GM04504 (cell line): ENCODE measurements at regions not wholly inside any gene's neighbourhood (a gene's known extent, or its start where the extent isn't known, plus 50 kb on each side); places are given as distances from the start of the nearest gene placed in this dataset.

ENCODE experiments used
- DNase-seq: peaks from one replicate; pipeline ENCODE4 v3.0.0-alpha.2; 2012; ENCODE audit warnings: low read depth

DNA sequence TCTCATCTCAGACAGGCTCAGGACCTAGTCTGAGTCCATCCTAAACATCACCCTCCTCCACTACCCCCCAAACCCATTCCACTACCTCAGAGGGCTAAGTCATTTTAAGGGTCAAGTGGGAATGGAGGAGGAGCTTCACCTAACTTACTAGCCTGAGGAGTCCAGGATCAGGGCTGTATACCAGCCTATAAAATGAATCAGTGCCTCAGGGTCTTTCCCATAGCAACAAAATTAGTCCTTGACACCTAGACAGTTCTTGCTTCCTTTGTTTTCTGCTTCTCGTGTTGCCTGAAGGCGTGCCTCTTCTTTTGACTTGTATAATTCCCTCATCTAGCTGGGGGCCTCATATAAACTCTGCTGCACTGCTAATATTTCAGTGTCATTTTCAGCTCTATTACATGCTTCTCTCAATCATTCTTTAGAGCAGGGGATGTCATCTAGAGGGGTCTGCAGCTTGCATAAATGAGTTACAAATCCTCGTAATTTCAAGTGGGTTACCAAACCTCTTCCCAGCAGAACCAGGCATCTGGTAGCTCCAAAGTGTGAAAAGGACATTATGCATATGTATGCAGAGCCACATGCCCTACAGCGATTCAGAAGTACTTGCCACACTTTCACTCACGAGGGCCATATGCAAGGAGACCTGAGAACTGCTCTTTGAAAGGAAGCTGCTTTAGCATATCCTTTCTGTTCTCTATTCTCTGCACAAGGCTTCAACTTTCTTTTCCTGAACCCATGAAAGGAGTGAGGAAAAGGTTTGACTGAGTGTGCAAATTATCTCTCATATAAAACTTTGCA, 311.7 kb upstream of the SEMA6D start:
- DNase-seq = no peak

DNA sequence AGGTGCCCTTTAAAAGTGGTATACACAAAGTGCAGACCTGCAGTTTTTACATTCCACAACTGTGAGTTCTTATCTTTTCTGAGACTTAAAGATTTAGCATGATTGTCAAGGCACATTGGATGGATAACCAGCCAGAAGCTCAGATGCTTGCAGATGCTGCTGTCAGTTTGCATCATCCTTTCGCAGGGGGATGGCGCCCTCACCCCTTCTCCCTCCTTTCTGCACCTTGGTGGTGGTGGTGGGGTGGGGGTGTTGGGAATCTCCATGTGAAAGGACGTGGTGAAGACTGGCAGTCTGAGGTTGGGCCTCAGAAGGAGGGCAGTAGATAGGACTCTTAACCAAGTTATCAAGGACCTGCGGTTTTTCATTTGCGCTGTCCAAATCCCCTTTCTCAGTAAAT, 309.6 kb upstream of the SEMA6D start:
- no peak for DNase-seq

DNA sequence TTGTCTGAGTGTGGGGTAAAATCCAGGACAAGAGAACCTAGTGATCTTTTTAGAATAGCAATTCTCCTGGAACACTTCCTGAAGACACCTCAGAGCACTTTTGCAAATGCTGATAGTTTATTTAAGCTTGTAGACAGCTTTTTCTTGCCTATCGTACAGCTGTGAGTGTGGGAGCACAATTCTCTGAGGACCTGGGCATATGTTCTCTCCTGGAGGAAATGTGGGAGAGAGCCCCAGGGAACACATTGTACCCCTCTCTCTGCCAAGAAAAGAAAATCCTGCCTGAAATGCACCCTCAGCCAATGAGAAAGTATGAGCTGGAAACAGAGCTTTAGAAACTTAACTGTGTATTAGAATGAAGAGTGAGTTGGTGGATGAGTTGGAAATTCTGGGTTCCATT, 308.3 kb upstream of the SEMA6D start:
- no peak for DNase-seq

DNA sequence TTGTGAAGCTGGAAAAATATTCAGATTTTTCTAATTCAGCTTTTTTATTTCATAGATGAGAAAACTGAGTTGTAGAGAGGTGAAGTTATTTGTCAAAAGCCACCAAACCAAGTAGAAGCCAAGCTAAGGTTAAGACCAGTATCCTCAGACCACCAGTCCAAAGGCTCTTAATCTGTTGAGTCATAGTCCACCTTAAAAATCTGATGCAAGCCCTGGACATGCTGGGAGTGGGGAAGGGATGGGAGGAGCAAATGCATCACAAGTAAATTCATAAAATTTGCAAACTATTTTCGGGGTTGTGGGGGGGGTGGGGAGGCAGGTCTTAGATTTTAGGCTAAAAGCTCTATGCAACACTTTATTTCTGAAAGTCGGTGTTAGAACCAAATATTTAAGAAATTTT, 307.7 kb upstream of the SEMA6D start:
- DNase-seq = no peak

DNA sequence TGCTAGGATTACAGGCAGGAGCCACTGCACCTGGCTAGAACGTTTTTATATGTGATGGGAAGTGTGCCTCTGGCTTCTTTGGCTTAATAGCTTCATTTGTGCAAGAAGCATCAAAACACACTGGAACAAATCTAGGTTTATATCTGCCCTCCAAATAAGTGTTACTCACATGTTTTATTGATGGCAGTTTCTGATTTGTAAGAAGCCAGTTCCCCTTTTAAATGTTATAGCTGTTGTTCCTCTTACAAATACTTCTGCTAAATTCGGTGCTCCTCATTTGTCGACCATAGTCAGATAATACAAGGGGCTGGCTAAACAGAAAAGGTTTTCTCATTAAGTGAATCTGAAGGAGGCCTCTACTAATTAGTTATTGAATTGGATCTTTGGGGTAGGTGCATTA, 307.1 kb upstream of the SEMA6D start:
- DNase-seq = no peak

DNA sequence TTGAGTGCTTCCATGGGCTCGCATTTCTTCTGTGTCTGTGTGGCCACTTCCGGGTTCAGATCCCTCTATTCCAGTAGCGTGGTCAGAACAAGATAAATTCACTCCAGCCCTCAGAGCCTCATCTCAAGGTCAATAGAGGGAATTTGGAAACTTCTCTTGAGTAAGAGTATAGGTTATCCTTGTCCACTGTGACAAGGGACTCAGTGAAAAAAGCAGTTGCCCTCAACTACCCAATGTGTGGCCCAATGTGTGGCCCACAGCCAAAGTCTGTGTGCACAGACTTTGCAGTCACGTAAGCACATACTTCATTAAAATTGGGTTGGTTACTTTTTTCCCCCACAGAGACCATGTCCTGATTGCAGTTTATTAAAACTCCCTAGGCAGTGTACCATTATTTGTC, 305.6 kb upstream of the SEMA6D start:
- no peak for DNase-seq

DNA sequence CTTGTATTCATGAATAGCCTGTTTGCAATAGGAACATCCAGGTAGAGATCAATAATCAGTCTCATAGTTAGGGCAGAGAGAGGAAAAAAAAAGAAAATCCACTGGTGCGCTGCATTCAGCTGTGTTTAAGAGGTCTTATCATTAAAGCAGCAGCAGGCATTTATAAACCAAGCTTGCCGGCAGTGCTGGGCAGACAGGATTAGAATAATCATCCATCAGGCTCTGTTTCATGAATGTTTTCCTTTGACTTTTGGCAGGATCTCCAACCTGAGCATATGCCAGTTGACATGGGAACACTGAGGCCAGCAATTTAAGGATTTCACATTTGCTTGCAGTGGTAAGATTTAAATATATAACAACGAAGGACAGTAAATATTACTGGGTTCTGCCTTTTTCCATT, 305.2 kb upstream of the SEMA6D start:
- no peak for DNase-seq

DNA sequence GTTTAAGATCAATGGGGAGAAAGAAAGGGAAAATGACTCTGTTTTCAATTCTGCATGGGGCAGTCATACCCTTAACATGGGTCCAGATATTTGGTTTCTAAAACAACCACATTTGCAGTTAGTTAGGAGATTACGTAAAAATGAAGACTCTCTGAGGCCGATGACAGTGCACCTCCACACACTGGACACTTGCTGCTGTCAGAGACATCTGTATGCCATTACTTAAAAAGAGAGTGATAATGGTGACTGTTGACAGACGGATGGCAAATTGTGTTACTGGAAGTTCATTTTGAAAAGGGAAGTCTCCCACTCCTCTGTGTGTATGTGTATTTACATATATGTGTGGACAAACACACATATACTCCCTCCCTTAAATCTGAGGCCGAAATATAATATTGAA, 304.5 kb upstream of the SEMA6D start:
- no peak for DNase-seq

DNA sequence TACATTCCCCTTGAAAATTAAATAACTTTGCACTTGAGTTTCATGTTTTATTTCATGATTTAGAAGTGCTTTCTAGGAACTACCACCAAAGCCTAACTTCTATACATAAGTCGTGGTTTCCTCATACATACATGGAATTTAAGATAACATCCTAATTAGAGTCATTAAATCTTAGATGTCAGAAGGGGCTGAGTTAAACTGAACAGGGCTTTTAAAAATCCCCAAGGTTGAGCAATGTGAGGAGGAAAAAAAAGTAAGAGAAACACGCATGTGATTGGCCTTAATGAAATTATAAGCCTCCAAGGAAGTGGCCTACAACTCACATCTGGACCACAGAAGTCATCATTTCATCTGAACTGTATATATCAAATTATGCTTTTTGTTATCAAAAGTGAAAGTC, 303.1 kb upstream of the SEMA6D start:
- no peak for DNase-seq

DNA sequence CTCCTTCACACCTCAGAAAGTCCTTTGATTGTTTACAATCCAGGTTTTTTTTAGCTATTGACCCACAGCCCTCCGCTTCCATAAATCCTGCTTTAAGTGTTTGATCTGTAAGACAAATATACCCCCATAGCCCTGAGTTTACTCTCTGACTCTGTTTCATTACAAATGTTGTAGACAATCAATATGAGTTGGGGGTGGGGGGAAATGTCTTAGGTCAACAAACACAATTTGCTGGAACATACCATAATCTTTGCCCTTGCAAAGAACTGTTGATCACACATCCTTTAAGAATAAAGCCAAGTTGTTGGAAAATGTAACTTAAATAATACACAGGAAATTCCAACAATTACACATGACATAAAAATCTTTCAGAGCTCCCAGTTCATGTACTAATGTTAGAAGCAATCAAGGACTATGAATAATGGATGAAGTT, 301.8 kb upstream of the SEMA6D start:
- no peak for DNase-seq

DNA sequence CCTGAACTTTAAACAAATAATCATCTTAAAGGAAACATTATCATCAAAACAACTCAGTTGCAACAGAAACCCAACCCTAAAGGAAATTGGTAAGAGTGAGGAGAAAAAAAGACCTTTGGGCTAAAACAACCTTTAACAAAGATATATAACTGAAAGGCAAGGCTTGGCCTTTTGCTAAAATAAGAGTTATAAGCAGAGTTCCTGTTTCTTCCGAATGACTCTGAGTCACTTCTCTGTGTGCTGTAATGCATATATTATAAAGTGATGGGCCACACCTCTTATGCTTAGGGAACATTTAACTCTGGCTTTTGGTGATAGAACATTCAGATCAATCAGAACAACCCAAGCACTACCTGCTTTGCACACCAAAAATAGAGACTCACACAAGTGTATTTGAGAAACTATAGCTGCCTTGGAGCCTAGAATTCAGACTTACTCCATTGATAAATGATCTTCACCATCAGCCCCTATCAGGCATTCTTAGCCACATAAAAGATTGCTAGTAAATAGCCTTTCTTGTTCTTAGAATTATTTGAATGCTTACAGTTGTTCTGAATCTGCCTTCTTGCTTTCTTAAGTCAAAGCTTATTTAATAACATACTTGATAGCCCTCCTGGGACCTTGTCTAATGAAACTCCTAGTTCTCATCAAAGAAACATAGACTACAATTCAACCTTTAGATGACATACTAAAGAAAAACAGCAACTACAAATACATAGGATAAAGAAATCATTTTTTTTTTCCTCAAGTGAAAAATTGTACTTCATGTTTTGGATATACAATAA, 294.2 kb upstream of the SEMA6D start:
- DNase-seq = no peak

DNA sequence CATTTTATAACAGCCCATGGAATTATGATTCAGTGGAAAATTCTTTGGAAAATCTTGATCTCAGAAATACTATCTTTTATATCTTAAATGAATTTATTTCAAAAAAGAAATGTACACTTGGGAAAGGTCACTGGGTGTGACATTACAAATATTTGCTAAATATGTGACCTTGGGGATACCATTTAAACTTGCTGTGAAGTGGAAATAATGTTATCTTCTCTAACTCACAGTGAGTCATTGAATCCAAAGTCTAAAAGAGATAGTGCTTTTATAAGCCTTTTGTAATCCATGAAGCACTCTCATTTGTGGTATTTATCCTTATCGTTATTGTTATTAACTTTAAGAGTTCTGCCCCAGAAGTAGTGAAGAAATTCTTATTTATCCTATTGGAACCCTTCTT, 289.8 kb upstream of the SEMA6D start:
- no peak for DNase-seq

DNA sequence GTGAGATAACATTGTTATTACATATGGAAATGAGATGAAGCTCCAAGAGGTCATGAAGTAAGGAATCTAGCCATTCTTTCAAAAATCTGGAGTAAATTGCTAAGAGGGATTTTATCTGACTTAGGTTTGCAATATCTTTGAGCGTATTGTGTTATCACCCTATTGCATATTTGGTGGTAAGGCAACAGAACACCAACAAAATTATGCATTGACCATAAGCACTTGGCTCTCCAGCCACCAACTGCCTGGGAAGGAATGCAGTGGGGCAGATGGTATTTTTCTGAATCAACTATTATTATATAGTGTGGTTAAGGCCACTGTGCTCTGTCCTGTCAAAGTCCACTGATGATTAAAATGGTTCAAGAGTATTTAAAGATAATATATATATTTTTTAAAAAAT, 287.9 kb upstream of the SEMA6D start:
- no peak for DNase-seq

DNA sequence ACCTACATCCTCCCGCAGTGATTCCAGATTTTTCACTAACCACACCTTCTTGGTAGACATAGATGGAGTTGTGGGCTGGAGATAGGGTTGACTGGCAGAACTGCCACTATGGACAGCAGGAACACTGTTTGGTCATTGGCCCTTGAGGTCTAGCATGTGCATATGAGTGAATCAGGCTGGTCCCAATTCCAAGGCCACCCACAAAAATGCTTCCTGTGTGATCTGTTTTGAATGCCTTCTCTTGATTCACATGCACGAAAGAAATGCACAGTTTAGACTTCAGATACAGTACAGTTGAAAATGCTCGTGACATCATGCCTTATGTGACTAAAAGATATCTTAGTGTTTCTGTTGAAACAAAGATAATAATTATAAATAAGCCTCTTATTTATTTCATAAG, 285.8 kb upstream of the SEMA6D start:
- DNase-seq = peak; percentile 13

DNA sequence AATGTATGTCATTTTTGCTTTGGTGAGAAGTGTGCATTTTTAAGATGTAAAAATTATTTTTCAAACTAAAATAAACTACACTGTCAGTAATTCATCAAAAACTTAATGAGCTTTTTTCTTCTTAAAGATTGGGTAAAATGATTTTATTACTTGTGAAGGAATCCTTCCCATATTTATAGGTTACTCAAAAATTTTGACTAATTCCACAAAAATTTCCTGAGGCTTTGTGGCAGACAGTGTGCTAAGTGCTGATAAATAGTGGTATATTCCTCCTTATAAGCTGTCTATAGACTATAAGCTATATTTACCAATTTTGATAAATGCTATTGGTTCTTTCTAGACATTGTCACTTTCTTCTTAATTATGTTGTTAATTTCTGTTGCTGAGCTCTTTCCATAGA, 284.5 kb upstream of the SEMA6D start:
- DNase-seq = peak; percentile 15

DNA sequence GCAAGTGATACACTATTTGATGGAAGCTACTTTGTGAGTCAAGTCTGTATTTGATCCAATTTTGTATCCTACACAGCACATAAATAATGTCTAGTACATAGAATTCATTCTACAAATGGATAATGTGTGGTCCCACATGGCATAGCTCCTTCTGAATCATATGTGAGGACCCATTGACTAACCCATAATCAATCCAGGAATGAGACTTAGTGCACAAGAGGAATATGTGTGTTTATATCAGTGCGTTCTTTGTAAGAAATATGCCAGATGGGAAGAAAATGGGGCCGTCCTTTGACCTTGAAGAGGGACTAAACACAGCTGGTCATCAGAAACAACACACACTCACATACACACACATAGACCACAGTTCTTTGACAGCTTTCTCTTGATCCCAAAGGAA, 282.7 kb upstream of the SEMA6D start:
- DNase-seq = no peak

DNA sequence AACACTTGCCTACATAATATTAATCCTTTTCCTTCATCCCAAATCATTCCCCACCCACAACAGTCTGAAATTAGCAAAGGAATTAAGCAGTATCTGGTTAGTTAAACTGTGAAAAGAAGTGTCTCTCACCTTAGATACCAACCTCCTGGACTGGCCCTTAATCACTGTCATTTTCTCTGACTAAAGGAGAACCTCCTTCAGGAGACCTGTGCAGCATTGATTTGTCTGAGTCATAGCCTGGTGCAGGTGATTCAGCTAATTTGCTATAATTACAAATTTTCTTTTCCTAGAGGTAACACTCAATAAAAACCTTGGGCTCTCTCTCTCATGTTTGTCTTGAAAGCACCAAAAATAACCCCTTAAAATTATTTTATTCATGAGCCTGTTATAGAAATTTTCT, 279.8 kb upstream of the SEMA6D start:
- no peak for DNase-seq

DNA sequence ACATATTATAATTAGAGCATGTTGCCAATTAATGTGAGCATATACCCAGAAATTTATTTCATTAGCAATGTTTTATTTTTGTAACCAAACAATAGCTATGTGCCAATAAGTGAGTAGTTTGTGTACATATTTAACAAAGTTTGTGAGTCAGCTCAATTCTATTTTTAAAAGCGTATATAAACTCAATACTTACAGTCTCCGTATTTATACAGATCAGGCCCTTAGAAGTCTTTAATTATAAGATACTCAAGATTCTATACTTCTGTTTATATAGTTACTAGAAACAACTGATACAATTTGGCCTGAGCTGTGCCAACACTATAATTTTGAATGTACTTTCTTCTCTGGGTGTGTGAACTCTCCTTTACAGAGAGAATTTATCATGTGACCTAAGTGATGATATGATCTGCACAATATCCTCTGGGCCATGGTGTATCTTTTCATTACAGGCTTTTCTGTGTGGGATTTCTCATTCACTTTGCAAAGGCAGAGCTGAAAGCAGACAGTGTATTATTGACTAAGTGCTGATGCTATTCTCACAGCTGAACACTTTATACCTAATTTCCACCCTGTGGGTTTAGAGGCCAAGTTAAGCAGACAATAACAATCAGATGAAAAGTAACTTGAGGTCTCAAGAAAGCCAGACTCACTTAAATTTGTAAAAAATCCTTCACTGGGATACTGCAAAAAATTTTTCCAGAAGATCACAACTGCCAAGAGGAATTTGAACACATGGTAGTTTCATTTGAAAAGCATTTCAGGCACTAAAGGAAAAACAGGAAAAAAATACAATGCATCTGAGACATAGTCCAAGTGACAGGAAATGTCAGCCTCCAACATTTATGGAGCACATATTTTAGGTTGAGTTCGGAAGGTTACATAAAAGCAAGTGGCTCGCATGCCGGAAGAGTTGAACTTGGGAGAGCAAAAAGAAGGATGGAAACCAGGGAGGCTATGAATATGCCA, 277.9 kb upstream of the SEMA6D start:
- DNase-seq = no peak

DNA sequence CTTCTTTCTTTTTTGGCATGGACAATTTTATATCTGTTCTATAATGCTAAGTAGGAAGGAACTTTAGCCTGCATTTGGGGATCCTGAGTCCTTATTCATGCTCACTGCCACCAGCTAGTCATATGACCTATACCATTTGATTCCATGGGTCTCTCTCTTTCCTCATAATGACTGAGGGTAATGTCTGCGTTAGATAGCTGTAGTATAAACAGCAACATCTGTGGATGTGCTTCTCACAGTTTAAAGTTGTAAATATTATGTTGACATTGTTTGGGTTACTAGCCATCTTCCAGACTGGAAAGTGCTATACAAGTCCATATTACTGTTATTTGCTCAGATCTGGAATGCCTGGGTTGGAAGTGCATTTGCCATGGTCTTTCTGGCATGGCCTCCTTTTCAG, 274.9 kb upstream of the SEMA6D start:
- no peak for DNase-seq

DNA sequence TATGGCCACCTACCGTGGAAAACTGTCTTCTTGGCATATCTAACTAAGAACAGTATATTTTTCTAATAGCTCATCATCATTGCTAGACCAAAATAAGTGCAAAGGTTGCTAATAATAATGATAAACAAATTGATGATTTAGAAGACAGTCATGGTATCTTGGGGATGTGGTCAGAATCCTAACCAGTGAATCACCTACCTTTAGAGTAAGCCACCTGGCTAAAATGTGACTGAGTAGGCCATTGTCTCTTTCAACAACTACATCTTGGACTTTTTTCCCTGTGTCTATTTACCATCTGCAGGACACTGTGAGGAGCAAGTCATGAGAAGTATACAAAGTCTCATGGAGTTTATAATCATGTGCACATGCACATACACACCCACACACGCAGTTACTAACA, 273.5 kb upstream of the SEMA6D start:
- DNase-seq = no peak

DNA sequence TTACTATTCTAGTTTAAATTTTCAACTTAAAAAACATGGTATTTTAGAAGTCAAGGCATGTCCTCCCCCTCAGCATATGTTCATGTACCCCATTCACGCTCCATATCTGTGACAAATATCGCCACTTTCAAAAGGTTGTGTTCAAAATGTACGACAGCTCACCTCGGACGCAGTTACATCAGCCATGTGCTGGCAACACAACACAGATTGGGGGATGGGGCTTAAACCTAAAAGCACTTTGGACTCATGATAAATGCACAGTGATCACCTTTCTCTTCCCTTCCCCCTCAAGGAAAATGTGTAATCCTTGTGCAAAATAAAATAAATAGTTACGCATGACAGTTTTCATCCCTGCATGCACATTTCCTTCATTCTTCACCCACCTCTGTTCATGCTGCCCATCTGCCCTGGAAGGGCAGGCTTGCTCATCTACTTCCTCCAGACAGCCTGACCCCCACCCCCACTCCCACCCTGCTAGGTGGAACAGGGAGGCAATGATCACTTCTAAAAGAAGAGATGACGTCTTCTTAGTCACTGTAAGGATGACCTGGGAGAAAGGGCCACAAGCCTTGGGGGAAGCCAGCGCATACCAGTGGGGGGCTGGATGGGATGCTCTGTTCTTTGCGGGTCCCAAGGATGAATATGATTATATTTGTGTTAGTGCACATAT, 271.4 kb upstream of the SEMA6D start:
- no peak for DNase-seq
